GM12872 (cell line): ENCODE measurements at regions not wholly inside any gene's neighbourhood (a gene's known extent, or its start where the extent isn't known, plus 50 kb on each side); places are given as distances from the start of the nearest gene placed in this dataset.

Source experiments
- CTCF ChIP-seq: IDR thresholded peaks from 3 replicates; pipeline ENCODE4 v1.5.1; 2011; ENCODE audit warnings: low read depth, mild to moderate bottlenecking, low read length, moderate library complexity; ENCODE audit not compliant: insufficient read depth

- TF ChIP-seq CTCF = no peak
These were observed 111.3 kb downstream of the SALL1 start for GRCh38 chr16:51039638-51040331.

GRCh38 chr16:51035711-51036110 lies 115.4 kb downstream of the SALL1 start:
- no peak for TF ChIP-seq CTCF

GRCh38 chr16:51035110-51035498 lies 116.0 kb downstream of the SALL1 start:
- TF ChIP-seq CTCF = no peak

GRCh38 chr16:51034481-51035109 lies 116.5 kb downstream of the SALL1 start:
- no peak for TF ChIP-seq CTCF

GRCh38 chr16:51031598-51031997 lies 119.5 kb downstream of the SALL1 start:
- no peak for TF ChIP-seq CTCF

- no peak for TF ChIP-seq CTCF
These were observed 120.6 kb downstream of the SALL1 start for GRCh38 chr16:51030516-51030915.

GRCh38 chr16:51025588-51026290 lies 125.3 kb downstream of the SALL1 start:
- no peak for TF ChIP-seq CTCF
